GM12891 (cell line): ENCODE measurements at regions not wholly inside any gene's neighbourhood (a gene's known extent, or its start where the extent isn't known, plus 50 kb on each side); places are given as distances from the start of the nearest gene placed in this dataset.

ENCODE experiments used
- POLR2A ChIP-seq: IDR thresholded peaks from 2 replicates; pipeline ENCODE4 v1.6.1; 2011; ENCODE audit warnings: low read depth, low read length, control low read depth
- POLR2AphosphoS5 ChIP-seq: IDR thresholded peaks from 2 replicates; pipeline ENCODE4 v1.6.1; 2011; ENCODE audit warnings: low read depth, low read length, control low read depth
- SPI1 ChIP-seq: IDR thresholded peaks from 2 replicates; pipeline ENCODE4 v1.6.1; 2011; ENCODE audit warnings: low read depth, low read length, control low read depth

GRCh38 chr7:79982141-79982770, 152.4 kb upstream of the GNAI1 start:
- TF ChIP-seq POLR2A (no peak), POLR2AphosphoS5 (no peak), SPI1 (no peak)
